PFSK-1 (cell line): ENCODE measurements at regions not wholly inside any gene's neighbourhood (a gene's known extent, or its start where the extent isn't known, plus 50 kb on each side); places are given as distances from the start of the nearest gene placed in this dataset.

ENCODE experiments used
- POLR2AphosphoS5 ChIP-seq: IDR thresholded peaks from 2 replicates; pipeline ENCODE4 v1.6.1; 2012; ENCODE audit warnings: low read depth, mild to moderate bottlenecking, control low read depth, low read length, moderate library complexity
- TAF1 ChIP-seq: IDR thresholded peaks from 2 replicates; pipeline ENCODE4 v1.6.1; 2012; ENCODE audit warnings: low read length, control low read depth, borderline replicate concordance; ENCODE audit not compliant: insufficient read depth

DNA sequence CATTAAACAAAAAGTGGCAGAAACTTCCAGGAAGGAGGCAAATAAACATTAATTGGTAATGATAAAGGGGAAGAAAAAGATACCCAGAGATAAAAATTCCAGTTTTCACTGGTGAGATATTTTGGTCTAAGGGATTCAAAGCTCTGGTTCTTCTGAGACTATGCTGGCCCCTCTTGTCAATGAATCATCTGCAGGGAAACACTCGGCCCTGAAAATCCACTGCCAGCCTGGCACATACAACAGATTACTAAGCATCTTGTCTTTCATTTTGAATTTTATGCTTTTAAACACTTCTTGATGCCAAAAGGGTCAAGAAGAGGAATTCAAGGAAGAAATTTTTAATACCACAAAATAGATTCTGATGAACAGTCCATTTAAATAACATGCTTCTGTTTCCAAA, 1603.8 kb upstream of the ZEB2 start:
- TF ChIP-seq TAF1 (no peak), POLR2AphosphoS5 (no peak)
